ENCODE measurements at regions not wholly inside any gene's neighbourhood (a gene's known extent, or its start where the extent isn't known, plus 50 kb on each side); places are given as distances from the start of the nearest gene placed in this dataset.
"Not testable (repeated sequence)": the region's sequence is repeated elsewhere in the genome, so short reads cannot be mapped to it uniquely, and the experiment has no call there.

DNA sequence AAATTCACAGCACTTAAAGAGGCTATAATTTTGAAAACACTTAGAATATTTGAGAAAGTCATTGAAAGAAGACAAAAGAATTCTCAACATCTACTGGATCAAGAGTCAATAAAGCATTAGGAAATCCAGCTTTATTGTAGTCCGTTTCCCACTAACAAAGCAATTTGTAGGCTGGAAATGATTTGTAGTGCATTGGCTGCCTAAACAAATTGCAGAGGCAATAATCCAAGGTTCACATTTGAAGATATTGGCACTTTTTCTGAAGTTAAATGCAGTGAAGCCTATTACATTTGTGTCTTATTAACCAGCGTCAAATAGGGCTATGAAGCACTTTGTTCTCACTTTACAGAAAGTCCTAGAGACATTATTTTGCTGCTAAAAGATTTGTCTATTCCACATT, 848.1 kb upstream of the SLITRK1 start:
- DNase-seq (no peak), ATAC-seq (no peak)
- Histone ChIP-seq H3K27ac (no peak overlapping the region), H3K9me3 (no peaks in the 10 kb centered on the region), H3K27me3 (no peaks in the 10 kb centered on the region), H3K4me3 (no peak overlapping the region), H3K36me3 (no peaks in the 10 kb centered on the region), H3K4me1 (no peaks in the 10 kb centered on the region)
- 72 to 82% (median 79%) methylated on average over 2 of the region's 2 CpGs for WGBS, 4 donors
- TF ChIP-seq, protein P1, sequence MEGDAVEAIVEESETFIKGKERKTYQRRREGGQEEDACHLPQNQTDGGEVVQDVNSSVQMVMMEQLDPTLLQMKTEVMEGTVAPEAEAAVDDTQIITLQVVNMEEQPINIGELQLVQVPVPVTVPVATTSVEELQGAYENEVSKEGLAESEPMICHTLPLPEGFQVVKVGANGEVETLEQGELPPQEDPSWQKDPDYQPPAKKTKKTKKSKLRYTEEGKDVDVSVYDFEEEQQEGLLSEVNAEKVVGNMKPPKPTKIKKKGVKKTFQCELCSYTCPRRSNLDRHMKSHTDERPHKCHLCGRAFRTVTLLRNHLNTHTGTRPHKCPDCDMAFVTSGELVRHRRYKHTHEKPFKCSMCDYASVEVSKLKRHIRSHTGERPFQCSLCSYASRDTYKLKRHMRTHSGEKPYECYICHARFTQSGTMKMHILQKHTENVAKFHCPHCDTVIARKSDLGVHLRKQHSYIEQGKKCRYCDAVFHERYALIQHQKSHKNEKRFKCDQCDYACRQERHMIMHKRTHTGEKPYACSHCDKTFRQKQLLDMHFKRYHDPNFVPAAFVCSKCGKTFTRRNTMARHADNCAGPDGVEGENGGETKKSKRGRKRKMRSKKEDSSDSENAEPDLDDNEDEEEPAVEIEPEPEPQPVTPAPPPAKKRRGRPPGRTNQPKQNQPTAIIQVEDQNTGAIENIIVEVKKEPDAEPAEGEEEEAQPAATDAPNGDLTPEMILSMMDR (IDR thresholded peaks at IDR 0.05), result no peak
- TF ChIP-seq POLR2A (IDR thresholded peaks at IDR 0.05), result no peak
- intact Hi-C loops (cut with DNase I), result no loop called here

DNA sequence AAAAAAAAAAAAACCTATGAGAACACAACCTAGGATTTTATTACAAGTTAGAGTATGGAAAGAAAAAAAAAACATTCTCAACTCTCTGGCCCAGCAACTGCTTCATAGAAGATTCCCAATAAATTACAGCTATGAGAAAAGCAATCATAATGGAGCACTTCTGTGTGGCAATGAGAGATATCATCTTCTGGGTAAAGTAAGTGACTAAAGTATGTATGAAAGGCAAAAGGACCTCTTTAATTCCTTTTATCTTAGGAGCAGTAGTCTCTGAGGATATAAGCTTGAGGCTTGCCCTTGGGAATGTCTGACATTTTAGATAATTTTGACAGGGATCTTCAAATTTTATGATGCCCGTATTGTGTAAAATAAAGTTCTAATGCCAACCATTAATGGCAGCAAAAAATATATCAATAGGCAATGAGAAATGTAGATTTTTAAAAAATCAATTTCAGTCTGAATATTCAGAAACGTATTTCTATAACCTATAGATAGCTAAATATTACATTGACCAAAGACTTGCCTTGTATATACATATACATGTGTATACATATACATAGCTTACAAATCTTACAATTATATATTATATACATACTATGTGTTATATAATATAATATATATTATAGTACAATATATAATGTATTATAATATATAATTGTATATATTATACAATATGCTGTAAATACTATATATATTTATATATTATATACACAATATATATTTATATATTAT, 823.9 kb upstream of the SLITRK1 start:
- no peaks in the 10 kb centered on the region for H3K36me3 ChIP-seq
- ATAC-seq (no peak), DNase-seq (no peak)
- intact Hi-C loops (cut with DNase I), result no loop called here
- 91 to 94% (median 91%) methylated on average over 2 of the region's 2 CpGs for WGBS, 4 donors
- TF ChIP-seq, protein P1 (IDR thresholded peaks at IDR 0.05), result no peak
- TF ChIP-seq POLR2A (IDR thresholded peaks at IDR 0.05), result no peak
- no peak overlapping the region for H3K4me3 ChIP-seq
- no peaks in the 10 kb centered on the region for H3K27me3 ChIP-seq
- no peak overlapping the region for H3K27ac ChIP-seq
- peaks cover 0 to 5% (median 0%) of the 10 kb centered on the region in 12 donors for H3K9me3 ChIP-seq
- no peaks in the 10 kb centered on the region for H3K4me1 ChIP-seq

DNA sequence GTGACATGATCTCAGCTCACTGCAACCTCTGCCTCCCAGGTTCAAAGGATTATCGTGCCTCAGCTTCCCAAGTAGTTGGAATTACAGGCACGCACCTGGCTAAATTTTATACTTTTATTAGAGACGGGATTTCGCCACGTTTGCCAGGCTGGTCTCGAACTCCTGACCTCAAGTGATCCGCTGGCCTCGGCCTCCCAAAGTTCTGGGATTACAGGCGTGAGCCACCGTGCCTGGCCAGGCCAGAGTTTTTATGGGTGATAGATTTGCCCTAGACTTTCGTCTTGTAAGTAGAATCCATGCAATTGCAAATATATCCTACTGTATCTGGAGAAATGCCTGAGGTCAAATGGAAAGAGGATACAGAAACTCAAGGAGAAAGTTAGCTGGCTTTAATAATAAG, 819.9 kb upstream of the SLITRK1 start:
- no peak for DNase-seq
- Histone ChIP-seq H3K36me3 (no peaks in the 10 kb centered on the region), H3K4me1 (no peaks in the 10 kb centered on the region), H3K4me3 (no peak overlapping the region), H3K27me3 (no peaks in the 10 kb centered on the region), H3K27ac (no peak overlapping the region), H3K9me3 (peaks cover 0 to 14% (median 0%) of the 10 kb centered on the region in 12 donors)
- no peak for ATAC-seq
- TF ChIP-seq, protein P1 (IDR thresholded peaks at IDR 0.05), result no peak
- no peak for TF ChIP-seq POLR2A (IDR thresholded peaks at IDR 0.05)
- 89 to 94% (median 92%) methylated on average over 11 of the region's 11 CpGs for WGBS, 4 donors
- intact Hi-C loops (cut with DNase I), result no loop called here

DNA sequence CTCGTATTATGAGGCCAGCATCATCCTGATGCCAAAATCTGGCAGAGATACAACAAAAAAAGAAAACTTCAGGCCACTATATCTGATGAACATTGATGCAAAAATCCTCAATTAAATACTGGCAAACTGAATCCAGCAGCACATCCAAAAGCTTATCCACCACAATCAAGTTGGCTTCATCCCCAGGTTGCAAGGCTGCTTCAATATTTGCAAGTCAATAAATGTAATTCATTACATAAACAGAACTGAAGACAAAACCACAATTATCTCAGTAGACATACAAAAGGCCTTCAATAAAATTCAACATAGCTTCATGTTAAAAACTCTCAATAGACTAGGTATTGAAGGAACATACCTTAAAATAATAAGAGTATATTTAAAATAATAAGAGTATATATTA, 815.3 kb upstream of the SLITRK1 start:
- H3K36me3 ChIP-seq; DNase-seq; intact Hi-C loops (cut with DNase I); H3K4me3 ChIP-seq; ATAC-seq; H3K27me3 ChIP-seq; H3K27ac ChIP-seq; H3K4me1 ChIP-seq: not testable (repeated sequence)
- 36 to 64% (median 55%) methylated on average over 1 of the region's 1 CpG for WGBS, 4 donors
- H3K9me3 ChIP-seq, result peaks cover 0 to 18% (median 0%) of the 10 kb centered on the region in 12 donors

DNA sequence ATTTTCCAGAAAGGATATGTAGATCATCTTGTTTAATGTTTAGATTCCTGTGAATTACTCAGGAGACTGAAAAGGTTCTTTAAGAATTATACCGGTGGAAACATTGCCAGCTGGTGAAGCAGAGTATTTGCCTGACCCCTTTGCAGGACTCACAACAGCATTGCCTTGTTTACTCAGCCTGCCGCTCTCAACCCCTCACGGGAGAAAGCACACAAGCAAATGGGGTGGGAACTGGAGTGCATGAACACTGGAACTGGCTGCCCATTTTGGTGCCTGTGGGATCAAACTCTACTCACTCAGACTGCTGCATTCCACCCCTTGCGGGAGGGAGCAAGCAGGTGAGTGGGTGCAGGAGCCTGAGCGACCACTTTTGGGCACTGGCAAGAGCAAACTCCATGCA, 804.7 kb upstream of the SLITRK1 start:
- intact Hi-C loops (cut with DNase I), result no loop called here
- H3K4me3 ChIP-seq, result no peak overlapping the region
- ATAC-seq (no peak), DNase-seq (no peak)
- WGBS, 4 donors, result 91 to 96% (median 92%) methylated on average over 5 of the region's 5 CpGs
- H3K4me1 ChIP-seq, result peaks cover 0 to 15% (median 0%) of the 10 kb centered on the region in 12 donors
- H3K36me3 ChIP-seq, result no peaks in the 10 kb centered on the region
- no peaks in the 10 kb centered on the region for H3K9me3 ChIP-seq
- H3K27ac ChIP-seq, result no peak overlapping the region
- TF ChIP-seq, protein P1 (IDR thresholded peaks at IDR 0.05), result no peak
- no peak for TF ChIP-seq POLR2A (IDR thresholded peaks at IDR 0.05)
- no peaks in the 10 kb centered on the region for H3K27me3 ChIP-seq
